ENCODE measurements at regions not wholly inside any gene's neighbourhood (a gene's known extent, or its start where the extent isn't known, plus 50 kb on each side); places are given as distances from the start of the nearest gene placed in this dataset.

DNA sequence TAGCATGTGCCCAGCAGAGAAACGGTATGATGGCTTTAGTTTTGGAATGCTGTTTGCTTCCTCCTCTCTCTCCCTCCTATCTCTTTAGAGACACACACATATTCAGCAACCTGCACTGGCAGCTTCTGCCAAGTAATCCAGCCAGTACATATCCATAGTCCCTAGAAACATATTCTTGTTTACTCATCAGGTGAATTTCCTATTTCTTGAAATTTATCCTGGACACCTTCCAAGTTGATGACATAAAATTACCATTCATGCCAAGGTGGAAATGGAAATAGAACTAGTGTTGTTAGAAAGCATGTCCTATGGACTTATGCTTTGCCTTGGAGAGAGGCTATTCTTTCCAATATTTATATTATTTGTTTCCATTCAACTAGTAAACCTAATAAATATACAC is 50.9 kb upstream of the RGPD4 start:
- no peak for TF ChIP-seq CTCF (IDR thresholded peaks at IDR 0.05)
- no peak for DNase-seq (ENCODE audit: low spot score)
- Histone ChIP-seq H3K27ac (no peak overlapping the region), H3K4me3 (no peak overlapping the region)

DNA sequence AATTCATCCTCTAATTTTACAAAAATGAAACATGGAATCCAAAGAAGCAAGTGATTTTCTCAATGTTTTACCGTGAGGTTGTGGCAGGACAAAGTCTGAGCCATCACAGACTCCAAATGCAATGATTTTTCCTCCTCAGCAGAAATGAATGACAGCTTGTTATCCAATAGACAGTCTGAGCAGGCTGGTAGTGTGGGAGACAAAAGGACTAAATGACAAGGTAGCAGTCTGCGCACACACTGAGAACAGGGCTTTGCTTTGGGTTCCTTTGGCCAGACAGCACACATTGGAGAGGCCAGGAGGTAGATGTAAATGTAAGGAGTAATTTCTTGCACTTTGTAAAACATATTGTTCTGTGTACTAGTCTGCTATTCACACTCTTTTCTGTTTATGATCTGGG is 50.3 kb upstream of the RGPD4 start:
- TF ChIP-seq CTCF (IDR thresholded peaks at IDR 0.05): no peak
- DNase-seq (ENCODE audit: low spot score): no peak
- Histone ChIP-seq H3K27ac (no peak overlapping the region), H3K4me3 (no peak overlapping the region)
